Activated CD4-positive, alpha-beta T cell treated with anti-CD3 and anti-CD28 coated beads, Interleukin-10, Interleukin-2, amounts not matched to agents 100 ng/mL and 50 ng/mL, durations not matched to agents 16 hours and 8 hours (primary cell): ENCODE measurements at regions not wholly inside any gene's neighbourhood (a gene's known extent, or its start where the extent isn't known, plus 50 kb on each side); places are given as distances from the start of the nearest gene placed in this dataset.
"Not testable (repeated sequence)": the region's sequence is repeated elsewhere in the genome, so short reads cannot be mapped to it uniquely, and the experiment has no call there.

Experiments
- DNase-seq: peaks from one replicate; pipeline ENCODE4 v3.0.0-alpha.2; 2020

GRCh38 chr3:78266550-78266949 is 1226.7 kb downstream of the ROBO2 start:
- not testable (repeated sequence) for DNase-seq

GRCh38 chr3:78267235-78267634 is 1227.3 kb downstream of the ROBO2 start:
- no peak for DNase-seq

DNA sequence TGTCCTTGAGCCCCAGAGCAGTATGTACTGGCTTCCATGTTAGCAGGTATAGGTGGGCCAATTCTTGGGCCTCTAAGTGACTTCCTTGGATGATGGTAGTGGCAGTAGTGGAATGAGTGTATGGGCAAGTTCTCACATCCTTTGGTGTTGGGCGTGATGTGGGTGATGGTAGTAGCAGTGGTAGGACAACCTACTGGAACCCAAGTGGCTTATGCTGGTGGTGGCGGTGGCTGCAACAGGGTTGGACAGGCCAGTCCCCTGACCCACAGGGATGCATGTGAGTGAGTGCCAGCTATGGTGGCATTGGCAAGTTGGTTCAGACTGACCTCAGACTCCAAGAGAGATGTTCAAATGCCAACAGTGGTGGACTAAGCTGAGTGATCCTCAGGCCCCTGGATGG is 1228.2 kb downstream of the ROBO2 start:
- no peak for DNase-seq

- DNase-seq = no peak
These were observed 1229.1 kb downstream of the ROBO2 start for GRCh38 chr3:78268716-78269668.

GRCh38 chr3:78273326-78273725 is 1233.4 kb downstream of the ROBO2 start:
- no peak for DNase-seq

- no peak for DNase-seq
These were observed 1234.7 kb downstream of the ROBO2 start for GRCh38 chr3:78274475-78275065.

DNA sequence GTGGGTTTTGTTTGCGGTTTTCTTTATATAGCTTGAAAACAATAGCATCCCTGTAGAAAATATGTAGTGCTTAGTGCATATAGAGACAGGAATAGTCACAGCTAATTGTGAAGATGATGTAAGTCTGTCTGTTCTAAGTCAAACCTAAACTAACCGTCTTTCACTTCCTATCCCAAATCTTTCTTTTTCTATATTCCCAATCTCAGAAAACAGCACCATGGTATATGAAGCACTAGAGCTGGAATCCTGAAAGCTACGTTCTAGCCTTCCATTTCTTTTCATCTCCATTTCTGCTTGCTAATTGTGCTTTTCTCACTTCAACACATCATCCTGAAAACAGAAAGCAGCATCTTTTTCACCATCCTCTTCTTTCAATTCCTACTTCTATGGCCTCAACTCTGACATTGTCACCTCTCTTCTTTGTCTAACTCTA is 1235.5 kb downstream of the ROBO2 start:
- no peak for DNase-seq

GRCh38 chr3:78277220-78277619 is 1237.3 kb downstream of the ROBO2 start:
- DNase-seq = no peak

- DNase-seq = no peak
These were observed 1237.9 kb downstream of the ROBO2 start for GRCh38 chr3:78277801-78278200.

GRCh38 chr3:78279091-78279490 is 1239.2 kb downstream of the ROBO2 start:
- no peak for DNase-seq

GRCh38 chr3:78281381-78281780 is 1241.5 kb downstream of the ROBO2 start:
- no peak for DNase-seq

DNA sequence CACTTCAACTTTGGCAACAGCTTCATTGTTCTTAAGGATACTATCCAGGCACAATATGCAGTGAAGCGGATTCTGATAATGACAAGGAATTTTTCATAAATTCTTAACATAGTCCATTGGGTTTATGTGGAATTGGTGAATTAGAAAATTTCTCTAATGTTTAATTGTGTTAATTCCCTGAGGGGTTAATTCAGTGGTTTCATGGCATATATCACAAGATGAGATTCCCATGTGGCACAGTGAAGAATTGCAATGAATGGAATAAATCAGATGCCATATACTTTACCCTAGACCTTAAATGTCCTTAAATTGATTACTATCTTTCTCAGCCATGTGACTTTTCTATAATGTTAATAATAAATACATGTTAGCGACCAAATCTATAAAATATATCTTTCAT is 1244.1 kb downstream of the ROBO2 start:
- DNase-seq = no peak

GRCh38 chr3:78285032-78285728 is 1245.3 kb downstream of the ROBO2 start:
- DNase-seq = no peak

GRCh38 chr3:78287085-78287484 is 1247.2 kb downstream of the ROBO2 start:
- no peak for DNase-seq

GRCh38 chr3:78293284-78293683 is 1253.4 kb downstream of the ROBO2 start:
- DNase-seq = no peak

DNA sequence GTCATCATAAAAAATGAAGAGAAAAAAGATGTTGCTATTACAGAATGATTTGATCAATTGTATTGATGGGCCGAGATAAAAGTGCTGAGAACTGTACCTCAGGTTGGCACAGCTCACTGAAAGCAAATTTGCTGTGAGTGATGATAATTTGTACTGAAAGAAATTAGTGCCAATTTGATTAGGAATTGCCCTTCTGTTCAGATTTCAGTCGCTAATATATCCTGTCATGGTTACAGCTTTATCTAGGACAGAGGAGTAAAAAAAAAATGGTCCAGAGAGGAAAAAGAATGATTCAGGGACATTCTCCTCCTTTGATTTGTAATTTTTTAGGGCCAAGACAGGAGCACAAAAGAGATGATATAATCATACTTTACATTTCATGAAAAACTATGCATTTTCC is 1264.2 kb downstream of the ROBO2 start:
- DNase-seq = no peak

- DNase-seq = no peak
These were observed 1273.0 kb downstream of the ROBO2 start for GRCh38 chr3:78312851-78313250.

DNA sequence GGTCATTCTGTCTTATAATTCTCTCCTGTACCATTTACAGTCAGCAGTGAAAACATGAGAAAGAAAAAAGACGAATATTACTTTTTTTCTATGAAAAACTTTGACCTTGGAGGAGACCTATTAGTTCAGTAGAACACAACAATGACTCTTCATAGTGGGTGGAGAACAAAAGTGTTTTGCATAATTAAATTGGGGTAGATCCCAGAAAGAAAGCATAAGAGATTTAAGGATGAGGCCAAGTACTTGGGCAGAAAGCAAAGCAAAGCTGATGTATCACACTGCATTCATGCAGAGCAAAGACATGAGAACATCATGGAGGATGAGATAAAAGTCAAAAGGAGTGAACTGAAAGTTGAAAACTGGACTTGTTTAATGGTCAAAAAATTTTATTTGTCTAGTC is 1273.4 kb downstream of the ROBO2 start:
- no peak for DNase-seq

DNA sequence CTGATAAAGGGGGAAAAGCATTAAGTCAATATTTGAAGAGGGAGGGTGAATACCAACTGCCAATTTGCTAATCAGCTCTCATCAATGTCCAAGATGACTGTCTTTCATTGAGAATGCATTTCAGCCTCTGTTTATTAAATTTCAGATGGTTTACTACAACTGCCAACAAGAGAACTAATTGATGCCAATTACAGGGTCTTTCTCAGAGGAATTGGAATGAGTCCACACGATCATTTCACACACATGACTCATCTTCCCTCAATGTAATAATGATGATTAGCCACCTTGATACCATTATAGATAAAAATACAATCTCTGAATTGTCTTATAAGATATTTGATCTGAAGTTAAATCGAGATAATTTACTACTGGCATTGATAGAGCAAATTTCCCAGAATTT is 1274.4 kb downstream of the ROBO2 start:
- DNase-seq = no peak

DNA sequence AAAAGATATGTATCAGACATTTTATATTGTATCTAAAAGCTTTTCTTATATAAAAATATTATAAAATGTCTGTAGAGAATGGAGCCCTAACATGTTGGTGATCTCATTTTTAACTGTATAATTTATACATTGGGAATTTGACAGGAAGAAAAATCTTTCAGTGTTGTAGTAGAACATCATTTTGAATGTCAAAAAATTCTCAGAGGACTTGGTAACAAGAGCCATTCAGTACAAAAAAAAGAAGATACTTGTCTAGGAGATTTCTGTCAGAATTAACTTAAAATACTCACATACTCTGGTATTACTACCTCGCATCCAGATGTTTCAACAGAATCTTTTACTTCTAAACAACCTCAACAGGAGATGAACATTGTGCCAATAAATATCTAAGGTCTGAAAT is 1277.9 kb downstream of the ROBO2 start:
- DNase-seq = no peak

DNA sequence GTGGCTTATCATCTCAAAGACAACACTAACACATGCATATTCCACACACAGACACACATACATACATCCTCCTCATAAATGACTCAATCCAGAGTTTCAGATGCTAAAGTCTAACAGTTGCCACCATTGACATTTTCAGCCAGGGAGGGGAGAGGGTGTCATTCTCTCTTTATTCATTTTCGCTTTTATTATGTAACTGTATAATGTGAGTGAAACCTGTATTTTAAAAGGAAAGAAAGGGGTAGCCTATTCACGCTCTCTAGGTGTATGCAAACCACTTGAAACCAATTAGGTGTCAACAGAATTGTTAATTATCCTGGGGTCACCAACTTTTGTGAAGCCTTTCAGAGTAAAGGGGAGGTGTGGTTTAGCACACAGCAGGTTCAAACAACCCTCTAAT is 1282.9 kb downstream of the ROBO2 start:
- no peak for DNase-seq

DNA sequence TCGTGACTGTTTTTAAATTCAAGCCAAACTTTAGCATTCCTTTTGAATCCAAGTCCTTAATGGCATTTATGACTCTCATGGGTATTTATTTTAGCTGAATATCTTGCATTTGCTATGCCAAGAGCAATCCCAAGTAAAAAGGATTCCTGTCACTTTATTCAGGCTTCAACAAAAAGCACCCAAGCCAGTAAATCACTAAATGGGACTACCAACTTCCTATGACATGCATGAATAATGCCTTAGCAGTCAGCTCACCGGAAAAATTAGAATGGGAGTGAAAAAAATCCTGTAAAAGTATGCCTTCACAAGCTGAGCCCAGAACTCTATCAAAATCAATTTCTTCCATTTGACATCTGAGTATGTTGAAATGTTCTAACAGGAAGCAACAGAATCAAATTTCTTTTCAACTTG is 1297.9 kb downstream of the ROBO2 start:
- DNase-seq = no peak

DNA sequence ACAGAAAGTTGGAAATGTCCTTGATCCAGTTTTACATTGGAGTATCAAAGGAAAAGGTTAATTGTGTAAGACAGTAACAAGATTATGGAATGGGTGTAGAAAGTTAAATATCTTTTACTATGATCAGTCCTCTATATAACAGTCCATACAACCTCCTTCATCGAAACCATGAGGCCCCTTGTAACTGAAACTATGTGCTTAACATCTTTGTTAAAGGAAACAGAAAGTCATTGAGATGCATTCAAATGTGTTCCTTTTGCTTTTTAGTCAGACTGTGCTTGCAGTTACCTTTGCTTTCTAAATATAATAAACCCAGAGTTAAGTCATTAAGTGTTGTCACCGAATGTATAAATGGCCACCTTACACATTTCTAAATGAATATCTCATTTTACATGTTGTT is 1298.5 kb downstream of the ROBO2 start:
- no peak for DNase-seq

DNA sequence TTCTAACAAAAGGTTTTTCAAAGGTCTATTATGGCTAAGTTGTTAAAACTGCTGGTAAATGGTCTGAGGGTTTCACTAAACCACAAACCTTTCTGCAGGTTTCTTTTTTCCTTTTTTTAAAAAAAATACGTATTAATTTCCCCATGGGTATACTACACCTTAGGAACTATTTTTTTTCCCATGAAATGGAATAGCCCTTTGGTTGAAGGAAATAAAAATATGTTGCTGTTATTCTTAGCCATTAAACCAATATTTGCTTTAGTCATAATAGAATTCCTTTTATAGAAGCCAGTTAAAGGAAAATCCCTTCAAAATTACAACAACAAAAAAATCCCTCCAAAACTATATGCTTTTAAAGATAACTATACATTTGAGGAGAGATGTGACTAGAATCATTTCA is 1303.3 kb downstream of the ROBO2 start:
- no peak for DNase-seq
